Osteoblast (primary cell): ENCODE measurements at regions not wholly inside any gene's neighbourhood (a gene's known extent, or its start where the extent isn't known, plus 50 kb on each side); places are given as distances from the start of the nearest gene placed in this dataset.

Experiments
- DNase-seq: peaks from one replicate; pipeline ENCODE4 v3.0.0; 2011; ENCODE audit warnings: low spot score, mixed read lengths; ENCODE audit not compliant: insufficient read length; ENCODE audit errors: missing footprints
- H2AFZ ChIP-seq: 2 replicates; pipeline ENCODE4 v1.6.0; 2011; ENCODE audit warnings: mild to moderate bottlenecking, low read length
- H3K27ac ChIP-seq: 2 replicates; pipeline ENCODE4 v1.5.1; 2011; ENCODE audit warnings: mild to moderate bottlenecking, low read depth, low read length, moderate library complexity
- H3K27me3 ChIP-seq: 2 replicates; pipeline ENCODE4 v1.6.0; 2012; ENCODE audit warnings: mild to moderate bottlenecking, control low read depth, inconsistent platforms, low read length, moderate library complexity; ENCODE audit not compliant: insufficient read depth
- H3K36me3 ChIP-seq: 2 replicates; pipeline ENCODE4 v1.5.1; 2011; ENCODE audit warnings: mild to moderate bottlenecking, low read length, control low read depth, moderate library complexity; ENCODE audit not compliant: insufficient read depth
- H3K4me1 ChIP-seq: 2 replicates; pipeline ENCODE4 v1.5.1; 2011; ENCODE audit warnings: mild to moderate bottlenecking, low read length, control low read depth, moderate library complexity; ENCODE audit not compliant: insufficient read depth
- H3K4me2 ChIP-seq: 2 replicates; pipeline ENCODE4 v1.6.0; 2011; ENCODE audit warnings: mild to moderate bottlenecking, low read length; ENCODE audit not compliant: insufficient read depth
- H3K4me3 ChIP-seq: fragments of 200-600 bp; sonication (generic); 3 replicates; pipeline ENCODE4 v1.5.1; 2012; ENCODE audit warnings: mild to moderate bottlenecking, low read length, inconsistent platforms; ENCODE audit not compliant: insufficient read depth
- H3K79me2 ChIP-seq: 2 replicates; pipeline ENCODE4 v1.6.0; 2012; ENCODE audit warnings: mild to moderate bottlenecking, low read length, control low read depth, inconsistent platforms; ENCODE audit not compliant: insufficient read depth
- H3K9me3 ChIP-seq: 2 replicates; pipeline ENCODE4 v1.5.1; 2011; ENCODE audit warnings: low read depth, low read length, control low read depth
- H4K20me1 ChIP-seq: 2 replicates; pipeline ENCODE4 v1.6.0; 2012; ENCODE audit warnings: mild to moderate bottlenecking, low read length, control low read depth; ENCODE audit not compliant: insufficient read depth
- TF ChIP-seq, protein P1 (sequence below): IDR thresholded peaks from 2 replicates; pipeline ENCODE4 v1.5.1; 2011; ENCODE audit warnings: mild to moderate bottlenecking, low read depth, low read length, moderate library complexity; ENCODE audit errors: extremely low read depth

DNA sequence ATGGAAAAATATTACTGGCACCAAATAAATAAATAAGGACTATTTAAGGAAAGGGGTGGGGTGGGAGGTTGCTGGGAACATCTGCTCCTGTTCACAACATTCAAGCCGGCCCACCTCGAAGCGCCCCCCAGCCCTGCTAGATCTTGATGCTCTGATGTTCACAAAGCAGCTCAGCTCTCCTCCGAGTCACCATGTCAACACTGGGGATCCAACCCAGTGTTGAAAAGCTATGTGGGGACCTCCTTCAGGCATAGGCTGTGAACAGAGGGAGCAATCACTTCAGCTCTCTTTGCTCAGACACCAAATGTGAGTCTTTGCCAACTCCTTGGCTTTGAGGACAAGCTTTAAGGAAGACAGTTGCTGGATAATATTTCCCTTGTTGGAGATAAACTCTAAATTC is 176.8 kb upstream of the NT5E start:
- Histone ChIP-seq H4K20me1 (no peaks in the 10 kb centered on the region), H3K36me3 (no peaks in the 10 kb centered on the region), H3K9me3 (no peaks in the 10 kb centered on the region), H3K4me2 (no peak overlapping the region), H3K4me3 (no peak overlapping the region), H3K27ac (no peak overlapping the region), H3K27me3 (no peaks in the 10 kb centered on the region), H3K4me1 (no peaks in the 10 kb centered on the region), H2AFZ (no peak overlapping the region), H3K79me2 (no peaks in the 10 kb centered on the region)
- TF ChIP-seq, protein P1, sequence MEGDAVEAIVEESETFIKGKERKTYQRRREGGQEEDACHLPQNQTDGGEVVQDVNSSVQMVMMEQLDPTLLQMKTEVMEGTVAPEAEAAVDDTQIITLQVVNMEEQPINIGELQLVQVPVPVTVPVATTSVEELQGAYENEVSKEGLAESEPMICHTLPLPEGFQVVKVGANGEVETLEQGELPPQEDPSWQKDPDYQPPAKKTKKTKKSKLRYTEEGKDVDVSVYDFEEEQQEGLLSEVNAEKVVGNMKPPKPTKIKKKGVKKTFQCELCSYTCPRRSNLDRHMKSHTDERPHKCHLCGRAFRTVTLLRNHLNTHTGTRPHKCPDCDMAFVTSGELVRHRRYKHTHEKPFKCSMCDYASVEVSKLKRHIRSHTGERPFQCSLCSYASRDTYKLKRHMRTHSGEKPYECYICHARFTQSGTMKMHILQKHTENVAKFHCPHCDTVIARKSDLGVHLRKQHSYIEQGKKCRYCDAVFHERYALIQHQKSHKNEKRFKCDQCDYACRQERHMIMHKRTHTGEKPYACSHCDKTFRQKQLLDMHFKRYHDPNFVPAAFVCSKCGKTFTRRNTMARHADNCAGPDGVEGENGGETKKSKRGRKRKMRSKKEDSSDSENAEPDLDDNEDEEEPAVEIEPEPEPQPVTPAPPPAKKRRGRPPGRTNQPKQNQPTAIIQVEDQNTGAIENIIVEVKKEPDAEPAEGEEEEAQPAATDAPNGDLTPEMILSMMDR = no peak
- no peak for DNase-seq

DNA sequence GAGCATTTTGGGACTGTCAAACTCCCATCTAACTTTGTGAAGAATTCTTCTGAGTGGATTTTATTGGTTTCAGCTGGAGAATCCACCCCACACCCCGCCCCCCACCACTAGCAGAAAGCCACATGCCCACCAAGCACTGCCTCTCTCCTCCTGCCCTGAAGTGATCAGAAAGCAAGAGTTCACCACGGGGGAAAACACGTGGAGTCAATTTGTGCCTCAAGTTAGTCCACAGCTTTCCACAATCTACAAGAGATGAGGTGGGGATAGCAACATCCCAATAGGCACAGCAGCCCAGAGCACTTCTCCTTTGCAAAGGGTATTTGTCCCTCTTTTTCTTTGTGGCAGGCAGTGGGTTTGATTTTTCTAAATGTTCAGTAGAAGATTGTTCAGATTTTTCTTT is 177.3 kb upstream of the NT5E start:
- Histone ChIP-seq H3K4me3 (no peak overlapping the region), H3K36me3 (no peaks in the 10 kb centered on the region), H2AFZ (no peak overlapping the region), H3K79me2 (no peaks in the 10 kb centered on the region), H3K27me3 (no peaks in the 10 kb centered on the region), H3K9me3 (no peaks in the 10 kb centered on the region), H3K4me1 (no peaks in the 10 kb centered on the region), H3K27ac (no peak overlapping the region), H4K20me1 (no peaks in the 10 kb centered on the region), H3K4me2 (no peak overlapping the region)
- no peak for DNase-seq
- TF ChIP-seq, protein P1 = no peak

DNA sequence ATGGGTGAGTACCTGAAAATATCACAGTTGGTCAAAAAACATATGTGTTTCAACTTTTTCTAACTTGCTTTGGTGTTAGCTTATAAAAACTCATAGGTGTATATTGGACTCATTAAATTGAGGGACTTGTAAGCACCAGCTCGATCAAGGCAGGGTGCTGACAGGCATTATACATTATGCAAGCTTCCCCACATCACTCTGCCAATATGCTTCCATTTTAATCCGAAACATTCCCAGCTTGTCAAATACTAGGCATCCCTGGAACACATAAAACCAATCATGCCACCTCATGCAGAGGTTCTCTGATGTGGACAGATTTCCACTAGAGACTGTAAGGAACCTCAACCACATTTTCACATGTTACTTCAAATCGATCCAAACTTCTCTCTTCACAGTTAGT is 187.3 kb upstream of the NT5E start:
- Histone ChIP-seq H3K4me3 (no peak overlapping the region), H3K27me3 (peaks cover 4% of the 10 kb centered on the region), H3K79me2 (no peaks in the 10 kb centered on the region), H4K20me1 (no peaks in the 10 kb centered on the region), H3K36me3 (no peaks in the 10 kb centered on the region), H3K4me2 (no peak overlapping the region), H2AFZ (no peak overlapping the region), H3K27ac (no peak overlapping the region), H3K9me3 (no peaks in the 10 kb centered on the region), H3K4me1 (no peaks in the 10 kb centered on the region)
- no peak for DNase-seq
- TF ChIP-seq, protein P1 = no peak

DNA sequence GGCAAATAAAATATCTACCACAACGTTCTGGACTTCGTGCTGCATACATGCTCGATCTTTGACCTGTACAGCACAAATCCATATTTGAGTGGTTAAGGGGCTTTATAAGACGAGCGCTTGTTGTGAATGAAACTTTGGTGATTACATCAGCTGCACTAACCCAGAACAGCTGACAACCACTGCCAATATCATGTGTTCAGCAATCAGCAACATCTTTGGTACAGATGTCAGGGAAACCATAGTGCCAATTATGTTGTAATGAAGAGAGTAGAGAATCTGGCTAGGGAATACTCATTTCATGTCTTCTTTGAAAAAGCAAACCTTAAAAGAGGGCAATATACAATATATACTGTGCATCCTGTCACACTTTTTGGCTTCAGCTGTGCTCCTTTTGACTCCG is 188.6 kb upstream of the NT5E start:
- Histone ChIP-seq H3K9me3 (no peaks in the 10 kb centered on the region), H3K4me2 (no peak overlapping the region), H3K4me3 (no peak overlapping the region), H3K79me2 (no peaks in the 10 kb centered on the region), H3K36me3 (no peaks in the 10 kb centered on the region), H3K4me1 (no peaks in the 10 kb centered on the region), H3K27ac (no peak overlapping the region), H3K27me3 (peaks cover 4% of the 10 kb centered on the region), H2AFZ (no peak overlapping the region), H4K20me1 (no peaks in the 10 kb centered on the region)
- TF ChIP-seq, protein P1 = no peak
- no peak for DNase-seq
